NCI-H524 treated with DMSO at 0.1 percent for 48 hours (cell line): ENCODE measurements at regions not wholly inside any gene's neighbourhood (a gene's known extent, or its start where the extent isn't known, plus 50 kb on each side); places are given as distances from the start of the nearest gene placed in this dataset.

Source experiments
- DNase-seq: peaks from one replicate; lab custom pipeline; 2025; lab: John Stamatoyannopoulos, UW

DNA sequence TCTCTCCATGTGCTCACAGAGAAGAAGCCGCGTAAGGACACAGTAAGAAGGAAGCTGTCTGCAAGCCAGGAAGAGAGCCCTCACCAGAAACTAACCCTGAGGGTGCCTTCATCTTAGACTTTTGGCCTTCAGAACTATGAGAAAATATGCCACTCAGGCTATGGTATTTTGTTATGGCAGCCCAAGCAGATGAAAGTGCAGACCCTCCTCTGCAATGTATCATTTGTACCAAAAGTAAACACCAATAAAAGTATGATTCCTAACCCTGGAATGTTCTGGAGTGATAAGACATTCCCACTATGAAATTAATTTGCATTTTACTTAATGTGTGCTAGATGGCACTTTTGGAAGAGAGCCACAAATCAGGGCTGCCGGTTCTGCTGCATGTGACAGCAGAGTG lies 594.3 kb downstream of the UTRN start:
- no peak for DNase-seq

DNA sequence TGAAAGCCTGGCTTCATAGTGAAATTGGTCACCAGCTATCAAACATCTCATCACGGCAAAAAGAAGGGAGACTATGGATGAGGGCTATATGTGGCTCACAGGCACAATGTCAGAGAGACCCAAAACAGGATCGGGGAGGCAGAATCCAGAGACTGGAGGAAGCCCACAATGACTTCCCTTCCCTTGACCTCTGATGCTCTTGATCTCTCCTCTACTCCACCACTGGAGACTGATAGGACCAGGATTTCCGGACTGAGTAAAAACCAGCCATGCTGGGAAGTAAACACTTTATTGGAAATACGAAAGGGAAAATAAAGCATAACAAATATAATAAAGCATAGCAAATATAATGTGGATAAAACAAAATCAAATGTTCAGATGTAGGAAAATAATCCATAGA lies 597.3 kb downstream of the UTRN start:
- DNase-seq: no peak

DNA sequence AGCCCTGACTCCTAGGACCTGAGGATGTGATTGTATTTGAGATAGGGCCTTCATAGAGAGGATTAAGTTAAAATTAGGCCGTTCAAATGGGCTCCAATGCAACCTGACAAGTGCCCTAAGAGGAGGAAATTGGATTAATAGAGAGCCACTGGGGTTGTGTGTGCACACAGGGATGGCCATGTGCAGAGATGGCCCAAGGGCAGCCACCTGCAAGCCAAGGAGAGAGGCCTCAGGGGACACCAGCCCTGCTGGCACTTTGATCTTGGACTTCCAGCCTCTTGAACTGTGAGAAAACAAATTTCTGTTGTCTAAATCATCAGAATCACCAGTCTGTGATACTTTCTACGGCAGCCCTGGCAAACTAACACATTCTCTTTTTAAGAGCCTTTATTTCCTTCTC lies 598.8 kb downstream of the UTRN start:
- DNase-seq: no peak

DNA sequence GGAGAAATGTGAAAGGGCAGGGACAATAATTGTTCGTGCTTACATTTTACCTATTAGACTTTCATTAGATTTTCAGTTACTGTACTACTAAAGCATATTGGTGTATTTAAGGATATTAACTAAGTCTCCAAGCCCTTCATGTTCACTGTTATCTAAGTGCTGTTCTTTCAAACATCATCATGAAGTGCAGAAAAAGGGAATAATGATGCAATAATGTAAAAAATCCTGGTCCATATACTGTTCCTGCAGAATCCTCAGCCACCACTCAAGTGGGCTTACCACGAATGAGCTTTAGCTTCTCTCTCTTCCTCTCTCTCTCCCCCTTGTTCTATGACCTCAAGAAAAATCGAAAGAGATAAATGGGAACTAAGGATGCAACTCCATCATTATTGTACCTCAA lies 600.7 kb downstream of the UTRN start:
- DNase-seq: no peak

DNA sequence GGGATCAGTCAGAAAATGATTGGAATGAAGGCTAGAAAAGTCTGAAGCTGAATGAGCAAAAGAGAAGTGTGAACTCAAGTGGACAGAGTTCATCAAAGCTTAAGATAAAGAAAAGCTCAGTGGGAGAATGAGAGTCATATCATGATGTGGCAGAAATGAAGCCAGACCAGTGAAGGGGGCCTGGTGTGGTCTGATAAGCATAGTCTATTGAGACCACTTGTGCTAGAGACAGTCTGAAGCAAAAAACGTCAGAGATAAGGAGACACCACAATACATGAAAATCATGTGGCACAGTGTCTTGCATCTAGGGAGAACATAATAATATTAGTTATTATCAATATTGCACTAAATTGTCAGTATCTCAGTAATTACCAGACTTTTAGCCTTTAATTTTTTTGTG lies 601.5 kb downstream of the UTRN start:
- DNase-seq: no peak

DNA sequence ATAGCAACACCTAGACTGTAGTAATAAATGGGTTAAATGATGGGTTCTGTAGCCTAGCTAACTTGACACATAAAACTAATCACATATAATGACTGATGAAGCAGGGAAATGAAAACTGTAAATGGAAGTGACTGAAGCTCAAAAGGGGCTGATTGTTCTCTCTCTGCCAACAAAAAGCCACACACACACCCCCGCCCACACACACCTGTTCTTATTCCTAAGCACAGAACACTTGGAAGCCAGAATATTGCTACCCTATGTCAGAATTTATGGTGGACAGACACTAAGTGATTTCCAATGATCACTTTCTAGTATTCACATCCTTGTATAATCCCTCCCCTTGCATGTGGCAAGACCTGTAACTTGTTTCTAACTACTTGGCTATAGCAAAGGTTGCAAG lies 603.5 kb downstream of the UTRN start:
- DNase-seq: no peak

DNA sequence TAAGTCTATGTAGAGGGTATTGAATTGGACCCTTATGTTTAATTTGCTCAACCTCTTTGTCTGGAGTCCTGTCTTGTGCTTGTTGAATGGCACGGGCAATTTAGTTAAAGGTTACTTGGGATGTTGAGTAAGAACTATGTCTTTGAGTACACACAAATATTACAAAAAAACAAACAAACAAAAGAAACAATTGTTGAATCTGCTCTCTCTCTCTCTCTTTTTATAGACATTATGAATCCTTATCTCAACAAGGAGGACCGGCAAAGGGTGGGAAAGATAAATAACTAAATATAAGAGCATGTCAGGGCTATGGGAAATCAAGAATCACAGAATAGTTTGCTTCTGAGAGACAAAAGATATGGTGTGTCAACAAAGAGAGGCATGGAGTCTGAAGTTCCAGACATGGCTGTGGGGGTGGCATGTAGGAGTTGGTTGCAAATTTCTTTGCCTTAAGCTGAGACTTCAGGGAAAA lies 608.6 kb downstream of the UTRN start:
- DNase-seq: no peak

DNA sequence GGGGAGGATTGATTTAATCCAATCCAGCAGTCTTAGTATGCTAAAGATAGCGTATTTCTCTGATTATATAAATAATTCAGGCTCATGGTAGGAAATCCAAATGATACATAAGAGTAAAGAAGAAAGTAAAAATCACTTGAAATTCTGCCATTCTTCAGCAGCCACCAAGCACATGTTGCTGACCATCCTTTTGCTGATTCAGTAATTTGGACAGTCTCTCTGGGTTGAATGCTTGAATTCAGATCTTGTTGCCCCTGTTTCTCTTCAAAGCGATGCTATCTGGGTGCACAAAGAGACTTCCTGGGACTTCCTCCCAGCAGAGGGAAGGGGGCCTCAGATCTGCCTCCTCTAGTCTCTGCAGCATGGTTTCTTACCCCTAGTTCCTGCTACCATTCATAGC lies 609.1 kb downstream of the UTRN start:
- DNase-seq: no peak

DNA sequence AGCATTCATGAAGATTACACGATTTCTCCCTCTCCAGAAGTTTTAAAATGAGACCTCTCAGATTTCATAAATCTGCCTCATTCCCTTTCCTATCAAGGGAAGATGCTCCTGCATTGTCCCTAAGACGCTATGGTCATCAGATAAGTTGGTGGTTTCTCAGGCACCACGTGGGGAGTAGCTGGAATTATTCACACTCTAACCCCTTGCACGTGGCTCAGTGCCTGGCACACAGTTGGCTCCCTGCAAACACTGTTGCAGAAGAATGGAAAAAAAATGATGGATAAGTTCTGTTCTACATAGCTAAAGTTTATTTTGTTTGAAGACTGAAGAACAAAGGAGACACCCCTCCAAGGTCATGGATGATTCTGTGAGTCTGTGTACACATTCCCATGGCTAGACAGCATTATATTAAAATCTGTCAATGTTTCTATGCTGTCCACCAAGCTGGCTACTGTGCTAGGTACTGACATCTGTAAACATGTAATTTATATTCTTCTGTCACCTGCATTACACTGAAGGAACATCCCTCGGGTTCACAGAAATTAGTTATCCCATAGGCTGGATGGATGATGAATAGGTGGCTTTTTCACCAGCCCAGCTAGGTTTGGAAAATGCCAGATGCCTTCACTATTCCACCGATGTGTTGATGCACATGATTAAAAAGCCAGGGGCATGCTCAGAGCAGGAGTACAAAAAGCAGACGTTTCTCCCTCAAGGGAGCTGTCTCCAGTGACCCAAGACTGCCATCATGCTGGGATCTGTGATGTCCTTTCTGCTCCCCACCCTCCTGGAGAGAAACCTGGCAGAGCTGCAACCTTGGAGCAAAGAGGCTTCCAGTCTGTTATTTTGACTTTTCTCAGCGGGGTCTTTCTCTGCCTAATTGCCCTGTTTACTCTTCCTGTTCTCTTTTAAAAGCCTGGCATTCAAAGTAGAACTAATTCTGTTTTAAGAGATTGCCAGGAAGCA lies 610.5 kb downstream of the UTRN start:
- DNase-seq: no peak

DNA sequence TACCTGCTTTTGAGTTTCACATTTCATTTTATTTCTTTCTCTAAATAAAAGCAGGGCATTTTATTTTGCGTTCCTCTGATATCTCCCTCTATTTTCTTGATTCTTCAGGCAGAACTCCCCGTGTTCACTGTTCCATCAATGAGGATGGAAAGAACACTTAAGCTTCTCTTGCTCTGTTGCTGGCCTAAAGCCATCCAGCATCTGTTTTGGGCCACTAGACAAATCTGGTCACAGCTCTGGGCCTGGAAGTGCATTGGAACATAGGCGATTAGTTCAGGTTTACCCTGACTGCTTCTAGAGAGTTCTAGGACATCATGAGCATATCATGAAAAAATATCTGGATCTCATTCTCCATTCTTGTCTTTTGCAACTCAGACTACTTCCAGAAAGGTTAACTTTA lies 611.2 kb downstream of the UTRN start:
- no peak for DNase-seq

DNA sequence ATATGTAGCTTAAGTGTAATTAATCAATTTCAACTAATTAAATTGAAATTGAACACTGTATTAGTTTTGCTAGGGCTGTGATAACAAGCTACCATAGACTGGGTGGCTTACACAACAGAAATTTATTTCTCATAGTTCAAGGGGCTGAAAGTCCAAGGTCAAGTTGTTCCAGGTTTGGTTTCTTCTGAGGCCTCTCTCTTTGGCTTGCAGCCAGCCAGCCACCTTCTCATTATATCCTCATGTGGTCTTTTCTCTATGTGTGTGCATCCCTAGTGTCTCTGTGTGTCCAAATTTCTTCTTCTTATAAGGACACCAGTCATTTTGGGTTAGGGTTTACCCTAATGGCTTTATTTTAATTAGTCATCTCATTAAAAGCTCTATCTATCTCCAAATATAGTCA lies 611.7 kb downstream of the UTRN start:
- no peak for DNase-seq

DNA sequence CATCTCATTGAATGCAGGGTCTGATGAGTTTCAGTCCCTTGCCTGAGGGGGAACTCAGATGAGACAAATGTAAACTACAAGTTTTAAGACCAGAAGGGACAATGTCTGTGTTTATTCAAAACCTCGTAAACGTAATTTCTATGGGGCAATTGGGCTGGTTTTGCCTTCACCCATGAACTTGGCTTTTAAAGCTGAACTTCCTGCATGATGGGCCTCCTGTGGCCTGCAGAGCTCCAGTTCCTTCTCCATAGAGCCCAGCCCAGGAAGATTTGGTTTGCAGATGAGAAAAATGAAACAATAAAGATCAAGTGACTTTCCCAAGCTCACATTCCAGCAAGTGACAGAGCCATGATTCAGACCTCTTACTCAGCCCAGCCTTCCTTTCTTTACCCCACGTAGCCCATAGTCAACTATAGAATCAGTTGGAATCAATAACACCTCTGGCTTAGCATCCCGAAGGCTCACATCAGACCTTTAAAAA lies 612.3 kb downstream of the UTRN start:
- DNase-seq: no peak

DNA sequence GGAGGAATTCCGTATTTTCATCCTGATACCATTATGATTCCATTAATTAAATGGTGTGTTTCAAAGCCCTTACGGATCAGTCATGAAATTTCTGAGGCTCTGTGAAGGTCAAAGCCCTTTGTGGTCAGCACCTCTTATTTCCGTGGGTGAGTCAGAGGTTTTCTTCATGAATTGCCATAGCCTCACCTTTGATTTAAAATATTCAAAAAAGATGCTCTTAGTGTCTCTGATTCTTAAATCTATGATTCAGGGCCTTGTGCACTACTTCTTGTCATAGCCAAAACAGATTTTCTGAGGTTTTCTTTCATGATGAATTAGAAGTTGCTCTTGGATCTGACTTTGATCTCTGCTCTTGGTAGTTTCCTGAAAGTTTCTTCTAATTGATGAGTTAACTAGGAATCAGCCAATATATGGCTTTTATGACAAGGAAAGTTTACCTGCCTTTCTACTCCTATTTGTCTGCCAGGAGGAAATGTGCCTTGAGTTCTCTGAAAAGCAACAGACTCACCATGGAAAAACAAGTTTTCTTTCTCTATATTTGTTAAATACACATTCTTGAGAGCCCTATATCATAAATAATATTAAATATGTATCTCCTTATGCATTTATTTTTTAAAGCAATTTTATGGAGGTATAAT lies 613.0 kb downstream of the UTRN start:
- no peak for DNase-seq

DNA sequence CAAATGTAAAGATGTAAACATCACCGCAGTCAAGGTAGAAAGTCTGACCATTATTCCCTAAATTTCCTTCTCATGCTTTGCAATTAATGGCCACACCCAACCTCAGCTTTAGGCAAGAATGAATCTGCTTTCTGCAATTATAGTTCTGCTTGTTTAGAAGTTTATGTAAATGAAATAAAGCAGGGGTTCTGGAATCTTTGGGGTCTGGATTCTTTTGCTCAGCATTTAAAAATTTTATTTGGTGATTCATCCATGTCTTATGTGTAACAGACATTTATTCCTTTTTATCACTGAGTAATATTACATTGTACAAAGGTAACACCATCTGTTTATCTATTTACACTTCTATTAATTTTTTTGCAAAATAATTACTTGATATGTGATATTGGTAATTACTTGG lies 613.6 kb downstream of the UTRN start:
- DNase-seq: no peak

DNA sequence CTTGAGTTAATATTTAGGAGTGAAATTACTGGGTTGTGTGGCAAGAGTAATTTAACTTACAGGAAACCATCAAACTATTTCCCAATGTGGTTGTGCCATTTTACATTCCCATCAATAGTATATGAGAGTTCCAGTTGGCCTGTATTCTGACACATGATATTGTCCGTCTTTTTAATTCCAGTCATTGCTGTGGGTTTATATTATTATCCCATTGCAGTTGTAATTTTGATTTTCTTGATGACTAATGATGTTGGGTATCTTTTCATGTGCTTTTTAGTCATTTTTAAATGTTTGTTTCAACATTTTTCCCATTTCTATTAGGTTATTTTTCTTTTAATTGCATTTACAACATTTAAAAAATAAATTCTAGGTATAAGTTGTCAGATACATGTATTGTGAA lies 614.0 kb downstream of the UTRN start:
- DNase-seq: no peak

DNA sequence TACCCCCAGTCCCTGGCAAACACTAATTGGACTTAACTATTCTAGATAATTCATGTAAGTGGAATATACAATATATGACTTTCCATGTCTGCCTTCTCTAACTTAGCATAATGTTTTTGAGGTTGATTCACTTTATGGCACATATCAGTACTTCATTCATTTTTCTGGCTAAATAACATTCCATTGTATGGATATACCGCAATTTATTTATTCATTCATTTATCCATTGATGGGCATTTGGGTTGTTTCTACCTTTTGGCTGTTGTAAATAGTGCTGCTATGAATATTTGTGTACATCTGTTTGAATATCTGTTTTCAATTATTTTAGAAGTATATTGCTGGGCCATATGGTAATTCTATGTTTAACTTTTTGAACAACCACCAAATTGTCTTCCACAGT lies 616.3 kb downstream of the UTRN start:
- DNase-seq: no peak

DNA sequence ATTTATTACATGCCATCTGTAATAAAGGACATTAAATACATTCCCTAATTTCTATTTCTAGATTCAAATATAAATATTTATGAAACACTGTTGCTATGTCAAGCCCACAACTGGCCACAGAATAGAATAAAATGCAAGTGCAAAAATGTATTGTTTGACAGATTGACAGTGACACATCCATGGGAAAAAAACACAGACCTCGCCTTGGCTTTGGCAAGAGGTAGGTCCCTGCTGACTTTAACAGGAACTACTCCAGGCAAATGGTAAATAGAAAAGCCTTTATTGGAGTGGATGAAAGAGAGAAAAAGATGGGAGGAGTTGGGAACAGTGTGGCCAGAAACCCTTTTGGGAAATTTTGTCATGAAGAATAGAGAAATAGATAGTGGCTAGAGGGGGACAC lies 622.9 kb downstream of the UTRN start:
- DNase-seq: no peak

DNA sequence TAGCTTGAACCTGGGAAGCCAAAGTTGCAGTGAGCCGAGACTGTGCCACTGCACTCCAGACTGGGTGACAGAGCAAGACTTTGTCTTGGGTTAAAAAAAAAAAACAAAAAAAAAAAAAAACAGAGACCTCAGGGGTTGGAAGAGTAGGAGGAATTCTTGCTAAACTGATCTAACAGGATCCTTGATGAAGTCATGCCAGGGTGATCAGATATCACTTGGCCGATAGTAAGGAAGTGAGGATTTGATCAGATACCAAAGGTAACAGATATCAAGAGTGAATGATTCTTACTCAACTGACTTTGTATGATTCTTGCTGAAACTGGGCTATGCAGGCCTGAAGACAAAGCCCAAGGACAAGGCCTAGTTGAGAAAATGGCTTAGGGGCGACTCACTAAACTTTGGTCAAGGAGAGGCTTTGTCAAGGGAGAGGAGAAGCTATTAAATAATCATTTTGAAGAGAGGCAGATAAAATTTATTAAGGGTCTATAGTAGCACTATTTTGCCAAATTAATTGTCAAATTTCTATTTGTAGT lies 624.7 kb downstream of the UTRN start:
- DNase-seq: no peak

DNA sequence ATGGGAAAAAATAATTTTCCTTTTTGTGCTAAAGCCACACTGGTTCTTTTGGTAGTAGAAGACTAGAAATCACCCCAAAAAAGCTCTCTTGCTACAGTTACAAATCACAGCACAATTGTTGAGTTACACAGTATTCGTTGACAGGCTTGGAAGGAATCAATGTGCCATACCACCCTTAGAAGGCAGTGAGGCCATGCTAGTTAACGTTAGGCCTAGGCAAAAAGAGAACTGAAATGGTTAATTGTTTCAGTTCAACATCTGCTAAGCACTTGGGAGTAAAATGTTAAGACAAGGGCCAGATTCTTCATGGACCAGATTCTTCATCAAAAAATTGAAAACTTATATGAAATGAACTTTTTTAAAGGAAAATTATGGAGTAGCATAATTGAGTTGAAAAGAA lies 626.2 kb downstream of the UTRN start:
- DNase-seq: no peak

DNA sequence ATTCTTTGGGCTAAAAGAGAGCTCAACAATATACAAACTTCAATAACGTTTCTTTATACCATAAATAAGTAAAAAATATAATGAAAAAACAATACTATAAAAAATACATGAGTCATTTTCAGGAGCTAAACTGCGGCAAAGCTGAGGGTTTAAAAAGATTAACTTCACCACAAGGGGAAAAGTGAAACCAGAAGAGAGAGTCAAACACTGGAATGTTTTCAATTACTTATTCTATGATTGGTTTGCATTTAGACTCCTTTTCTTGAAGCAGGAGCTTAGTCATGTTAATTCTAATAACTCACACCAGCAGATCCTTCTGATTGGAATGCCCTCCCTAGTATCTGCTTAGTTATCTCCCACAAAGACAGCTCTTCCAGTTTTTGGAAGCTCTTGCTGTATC lies 627.3 kb downstream of the UTRN start:
- no peak for DNase-seq

DNA sequence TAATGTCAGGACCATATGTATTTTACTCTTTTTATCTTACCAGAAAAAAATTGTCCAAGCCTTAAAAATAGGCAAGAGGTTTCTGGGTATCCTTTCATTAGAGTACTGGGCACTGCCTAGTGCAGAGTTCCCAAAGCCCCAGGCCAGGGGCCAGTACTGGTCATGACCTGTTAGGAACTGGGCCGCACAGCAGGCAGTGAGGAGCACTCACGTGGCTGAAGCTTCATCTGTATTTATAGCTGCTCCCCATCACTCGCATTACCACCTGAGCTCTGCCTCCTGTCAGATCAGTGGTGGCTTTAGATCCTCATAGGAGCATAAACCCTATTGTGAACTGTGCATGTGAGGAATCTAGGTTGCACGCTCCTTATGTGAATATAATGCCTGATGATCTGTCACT lies 632.9 kb downstream of the UTRN start:
- DNase-seq: no peak

DNA sequence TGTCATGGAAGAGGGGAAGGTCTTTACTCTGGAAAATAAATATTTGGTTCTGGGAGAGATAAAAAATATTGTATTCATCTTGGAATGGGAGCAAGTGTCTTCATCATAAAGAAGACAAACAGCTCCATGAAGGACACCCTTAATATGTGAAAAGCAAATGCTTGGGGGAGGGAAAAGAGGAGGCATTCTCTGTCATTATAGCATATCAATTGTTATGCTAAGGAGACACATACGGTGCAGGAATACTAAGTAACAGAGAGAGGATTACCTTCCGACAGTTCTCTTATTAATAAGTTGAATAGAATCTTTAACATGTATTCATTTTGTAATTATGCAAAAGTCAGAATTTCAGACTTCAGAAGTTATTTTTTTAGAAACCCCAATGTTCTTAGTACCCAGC lies 634.4 kb downstream of the UTRN start:
- DNase-seq: no peak

DNA sequence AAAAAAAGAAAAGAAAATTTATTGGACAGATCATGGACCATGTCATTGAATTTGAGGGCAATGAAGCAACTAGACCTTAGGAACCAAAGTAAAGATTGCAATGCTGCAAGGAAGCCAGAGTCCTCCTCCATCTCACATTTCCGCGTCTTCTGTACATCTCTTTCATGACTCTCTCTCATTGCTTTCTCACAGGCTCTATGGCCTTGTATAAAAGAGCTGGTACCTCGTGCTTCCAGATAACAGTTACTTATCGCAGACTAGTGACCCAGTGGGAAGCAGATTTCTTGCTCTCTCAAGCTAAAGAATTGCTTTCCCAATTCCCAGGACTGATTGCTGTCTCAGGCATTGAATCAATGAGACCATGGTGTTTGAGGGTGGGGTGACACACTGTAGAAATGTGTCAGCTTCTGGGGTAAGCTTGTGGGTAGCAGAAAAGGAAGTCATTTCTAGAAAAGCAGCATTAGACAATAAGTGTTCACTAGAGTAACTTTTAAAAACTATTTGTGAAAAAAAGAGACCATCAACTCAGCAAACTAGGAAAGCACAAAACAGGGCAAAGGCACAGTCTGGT lies 635.3 kb downstream of the UTRN start:
- no peak for DNase-seq
